Choroid plexus epithelial cell (primary cell): ENCODE measurements at regions not wholly inside any gene's neighbourhood (a gene's known extent, or its start where the extent isn't known, plus 50 kb on each side); places are given as distances from the start of the nearest gene placed in this dataset.

Source experiments
- DNase-seq: peaks from one replicate; pipeline ENCODE4 v3.0.0-alpha.2; 2010; ENCODE audit warnings: low read depth
- H3K4me3 ChIP-seq: 2 replicates; pipeline ENCODE4 v1.5.1; 2011; ENCODE audit warnings: low read depth, mild to moderate bottlenecking, control low read depth, low read length, moderate library complexity
- CTCF ChIP-seq: conservative IDR thresholded peaks from 2 replicates; pipeline ENCODE4 v1.5.1; 2011; ENCODE audit warnings: low read depth, mild to moderate bottlenecking, control low read depth, inconsistent platforms, low read length, moderate library complexity

- no peak for TF ChIP-seq CTCF
- DNase-seq, result no peak
- H3K4me3 ChIP-seq, result no peak overlapping the region
These were observed 269.0 kb upstream of the C1orf87 start for GRCh38 chr1:60342569-60342968.

GRCh38 chr1:60341274-60341673 lies 267.7 kb upstream of the C1orf87 start:
- no peak for TF ChIP-seq CTCF
- no peak overlapping the region for H3K4me3 ChIP-seq
- DNase-seq, result no peak

GRCh38 chr1:60331647-60332046 lies 258.1 kb upstream of the C1orf87 start:
- H3K4me3 ChIP-seq, result no peak overlapping the region
- DNase-seq, result peak; percentile 3

GRCh38 chr1:60329651-60330050 lies 256.1 kb upstream of the C1orf87 start:
- no peak for DNase-seq
- no peak for TF ChIP-seq CTCF
- no peak overlapping the region for H3K4me3 ChIP-seq

More at GRCh38 chr1:60331647-60332046, 258.1 kb upstream of the C1orf87 start:
- TF ChIP-seq CTCF, result no peak

GRCh38 chr1:60311838-60312237 lies 238.3 kb upstream of the C1orf87 start:
- no peak overlapping the region for H3K4me3 ChIP-seq
- TF ChIP-seq CTCF, result no peak
- DNase-seq, result no peak

- TF ChIP-seq CTCF, result no peak
- no peak overlapping the region for H3K4me3 ChIP-seq
- DNase-seq, result no peak
These were observed 226.0 kb upstream of the C1orf87 start for GRCh38 chr1:60299581-60299980.

- TF ChIP-seq CTCF, result no peak
- H3K4me3 ChIP-seq, result no peak overlapping the region
- no peak for DNase-seq
These were observed 224.7 kb upstream of the C1orf87 start for GRCh38 chr1:60298290-60298689.
